Endodermal cell (in vitro differentiated cells): ENCODE measurements at regions not wholly inside any gene's neighbourhood (a gene's known extent, or its start where the extent isn't known, plus 50 kb on each side); places are given as distances from the start of the nearest gene placed in this dataset.
"Not testable (repeated sequence)": the region's sequence is repeated elsewhere in the genome, so short reads cannot be mapped to it uniquely, and the experiment has no call there.

Source experiments
- DNase-seq: peaks from one replicate; pipeline ENCODE4 v3.0.0-alpha.2; 2017
- H3K27ac ChIP-seq: 2 replicates; pipeline ENCODE4 v1.5.1; 2013; ENCODE audit warnings: mild to moderate bottlenecking, low read depth, low read length, moderate library complexity
- H3K27me3 ChIP-seq: 2 replicates; pipeline ENCODE4 v1.6.1; 2013; ENCODE audit warnings: mild to moderate bottlenecking, low read length, moderate library complexity; ENCODE audit not compliant: insufficient read depth, control insufficient read depth, poor library complexity, severe bottlenecking
- H3K36me3 ChIP-seq: 2 replicates; pipeline ENCODE4 v1.7.0; 2013; ENCODE audit warnings: mild to moderate bottlenecking, low read length, moderate library complexity; ENCODE audit not compliant: control insufficient read depth, insufficient read depth
- H3K4me1 ChIP-seq: one replicate; pipeline ENCODE4 v1.7.0; 2013; ENCODE audit warnings: low read length; ENCODE audit not compliant: control insufficient read depth, insufficient read depth
- H3K4me3 ChIP-seq: 2 replicates; pipeline ENCODE4 v1.5.1; 2013; ENCODE audit warnings: mild to moderate bottlenecking, low read length, moderate library complexity
- H3K9ac ChIP-seq: 2 replicates; pipeline ENCODE4 v1.6.1; 2013; ENCODE audit warnings: mild to moderate bottlenecking, low read length, moderate library complexity; ENCODE audit not compliant: poor library complexity, severe bottlenecking; ENCODE audit errors: extremely low read depth
- H3K9me3 ChIP-seq: 2 replicates; pipeline ENCODE4 v1.6.1; 2013; ENCODE audit warnings: mild to moderate bottlenecking, low read length, moderate library complexity; ENCODE audit not compliant: control insufficient read depth
- H3K27ac Mint-ChIP-seq: 2 replicates; pipeline ENCODE4 v1.8.0; 2020; ENCODE audit warnings: mixed read lengths
- H3K27me3 Mint-ChIP-seq: 2 replicates; pipeline ENCODE4 v1.8.0; 2021; ENCODE audit warnings: mild to moderate bottlenecking, mixed read lengths; ENCODE audit not compliant: insufficient read depth
- H3K36me3 Mint-ChIP-seq: 2 replicates; pipeline ENCODE4 v1.8.0; 2020; ENCODE audit warnings: low read depth, mixed read lengths
- H3K4me1 Mint-ChIP-seq: 2 replicates; pipeline ENCODE4 v1.8.0; 2020; ENCODE audit warnings: mixed read lengths
- H3K4me3 Mint-ChIP-seq: 2 replicates; pipeline ENCODE4 v1.8.0; 2020; ENCODE audit warnings: mild to moderate bottlenecking, moderate library complexity, mixed read lengths
- H3K9me3 Mint-ChIP-seq: 2 replicates; pipeline ENCODE4 v1.8.0; 2020; ENCODE audit warnings: mild to moderate bottlenecking, mixed read lengths
- WGBS, 2 experiments: methylation state at CpG; one replicate each; pipeline versions ENCODE4 v1.1.5 to v1.1.7; 2013; ENCODE audit warnings: missing lambda C conversion rate in 2 of 2, mixed read lengths in 1 of 2; ENCODE audit not compliant: insufficient coverage in 1 of 2, insufficient read length in 1 of 2; 5-methylcytosine and 5-hydroxymethylcytosine counted together

DNA sequence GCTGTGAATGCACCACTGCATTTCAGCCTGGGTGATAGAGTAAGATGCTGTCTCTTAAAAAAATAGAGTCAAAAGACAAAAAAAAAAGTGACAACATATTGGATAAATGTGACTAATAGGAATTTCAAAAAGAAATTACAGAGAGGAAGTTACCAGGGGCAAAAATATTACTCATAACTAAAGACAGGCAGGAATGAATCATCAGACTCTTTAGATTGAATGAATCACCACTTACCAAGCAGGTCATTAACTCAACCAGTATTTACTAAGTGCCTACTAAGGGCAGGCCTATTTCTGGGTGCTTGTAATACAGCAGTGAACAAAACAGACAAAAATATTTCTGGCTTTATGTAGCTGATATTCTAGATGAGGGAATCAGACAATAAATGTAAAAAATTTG lies 301.3 kb downstream of the UBE2NL start:
- not testable (repeated sequence) for H3K4me1 Mint-ChIP-seq, H3K4me3 ChIP-seq, H3K4me3 Mint-ChIP-seq, H3K27ac Mint-ChIP-seq, H3K9me3 Mint-ChIP-seq, DNase-seq, H3K36me3 ChIP-seq, H3K27me3 ChIP-seq, H3K9me3 ChIP-seq, H3K36me3 Mint-ChIP-seq, H3K4me1 ChIP-seq, H3K27ac ChIP-seq, H3K9ac ChIP-seq, H3K27me3 Mint-ChIP-seq

DNA sequence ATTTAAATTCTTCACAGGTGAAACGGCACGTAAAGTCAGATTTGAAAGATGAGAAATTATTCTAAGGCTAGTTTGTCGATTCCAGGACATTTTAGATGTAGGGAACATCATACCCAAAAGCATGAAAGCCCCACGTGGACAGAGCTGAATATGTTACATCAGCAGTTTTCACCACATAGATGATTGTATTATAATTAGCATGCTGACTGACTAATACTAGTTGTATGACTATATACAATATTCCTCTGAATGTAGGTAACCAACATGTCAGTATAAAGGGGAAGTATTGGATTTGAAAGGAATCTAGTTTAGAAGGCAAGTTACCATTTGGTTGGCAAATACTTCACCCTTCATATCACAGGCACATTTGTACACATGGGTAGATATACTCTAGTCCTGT lies 304.6 kb downstream of the UBE2NL start:
- H3K9me3 ChIP-seq, H3K4me1 Mint-ChIP-seq, H3K36me3 ChIP-seq, H3K4me1 ChIP-seq, H3K4me3 Mint-ChIP-seq, H3K27ac ChIP-seq, H3K36me3 Mint-ChIP-seq, H3K27me3 Mint-ChIP-seq, H3K27ac Mint-ChIP-seq, H3K4me3 ChIP-seq, H3K9ac ChIP-seq, DNase-seq, H3K27me3 ChIP-seq, H3K9me3 Mint-ChIP-seq: not testable (repeated sequence)
- WGBS, 2 experiments = 79% methylated on average over 2 of the region's 4 CpGs; no CpG with 5 or more reads in 1 of the 2 experiments

DNA sequence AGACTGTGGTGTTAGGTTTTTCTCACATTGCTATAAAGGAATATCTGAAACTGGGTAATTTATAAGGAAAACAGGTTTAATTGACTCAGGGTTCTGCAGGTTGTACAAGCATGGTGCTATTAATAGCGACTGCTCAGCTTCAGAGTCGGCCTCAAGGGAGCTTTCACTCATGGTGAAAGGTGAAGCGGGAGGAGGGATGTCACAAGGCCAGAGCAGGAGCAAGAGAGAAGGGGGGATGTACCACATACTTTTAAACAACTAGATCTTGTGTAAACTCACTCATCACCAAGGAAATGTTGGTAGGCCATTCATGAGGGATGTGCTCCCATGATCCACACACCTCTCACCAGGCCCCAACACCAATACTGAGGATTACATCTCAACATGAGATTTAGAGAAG lies 313.2 kb downstream of the UBE2NL start:
- not testable (repeated sequence) for H3K9ac ChIP-seq, H3K4me1 ChIP-seq, H3K36me3 ChIP-seq, H3K27ac ChIP-seq, H3K4me1 Mint-ChIP-seq, H3K9me3 ChIP-seq, H3K4me3 Mint-ChIP-seq, H3K27ac Mint-ChIP-seq, DNase-seq, H3K9me3 Mint-ChIP-seq, H3K27me3 Mint-ChIP-seq, H3K27me3 ChIP-seq, H3K4me3 ChIP-seq, H3K36me3 Mint-ChIP-seq
- WGBS, 2 experiments = no CpG with 5 or more reads among the region's 3 CpGs

DNA sequence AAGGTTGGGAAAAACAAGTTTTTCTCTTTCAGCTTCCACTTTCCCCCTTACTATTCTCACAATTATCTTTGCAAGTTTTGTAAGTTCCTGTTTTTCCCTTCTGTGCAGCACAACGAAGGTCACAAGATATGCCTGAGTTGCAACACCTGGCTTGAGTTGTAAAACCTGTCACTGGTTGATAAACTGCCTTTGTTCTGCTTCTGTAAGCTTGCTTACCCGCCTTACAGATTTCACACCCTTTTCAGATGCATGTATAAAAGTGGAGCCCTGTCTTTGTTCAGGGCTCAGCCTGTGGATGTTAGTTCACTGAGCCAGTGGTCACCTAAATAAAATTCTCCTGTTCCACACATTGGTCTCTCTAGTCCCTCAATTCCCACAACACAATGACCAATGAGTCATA lies 318.9 kb downstream of the UBE2NL start:
- not testable (repeated sequence) for H3K4me3 ChIP-seq, H3K4me3 Mint-ChIP-seq, H3K9me3 Mint-ChIP-seq, H3K36me3 Mint-ChIP-seq, H3K27ac Mint-ChIP-seq, H3K36me3 ChIP-seq, H3K27me3 ChIP-seq, H3K4me1 ChIP-seq, H3K4me1 Mint-ChIP-seq, H3K9me3 ChIP-seq, H3K27me3 Mint-ChIP-seq, H3K9ac ChIP-seq, H3K27ac ChIP-seq, DNase-seq
- WGBS, 2 experiments = no CpG with 5 or more reads among the region's 2 CpGs

DNA sequence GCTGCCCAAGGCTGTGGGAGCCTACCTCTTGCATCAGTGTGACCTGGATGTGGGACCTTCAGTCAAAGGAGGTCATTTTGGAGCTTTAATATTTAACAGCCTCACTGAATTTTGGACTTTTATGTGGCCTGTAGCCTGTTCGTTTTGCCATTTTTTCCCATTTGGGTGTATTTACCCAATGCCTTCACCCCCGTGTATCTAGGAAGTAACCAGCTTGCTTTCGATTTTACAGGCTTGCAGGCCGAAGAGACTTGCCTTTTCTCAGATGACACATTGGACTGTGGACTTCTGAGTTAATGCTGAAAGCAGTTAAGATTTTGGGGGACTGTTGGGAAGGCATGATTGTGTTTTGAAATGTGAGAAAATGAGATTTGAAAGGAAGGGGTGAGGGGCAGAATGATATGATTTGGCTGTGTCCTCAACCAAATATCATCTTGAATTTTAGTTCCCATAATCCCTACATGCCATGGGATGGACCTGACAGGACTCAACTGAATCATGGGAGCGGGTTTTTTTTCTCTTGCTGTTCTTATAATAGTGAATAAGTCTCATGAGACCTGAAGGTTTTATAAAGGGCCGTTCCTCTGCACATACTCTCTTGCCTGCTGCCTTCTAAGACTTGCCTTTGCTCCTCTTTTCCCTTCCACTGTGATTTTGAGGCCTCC lies 324.6 kb downstream of the UBE2NL start:
- not testable (repeated sequence) for H3K9ac ChIP-seq, H3K4me3 ChIP-seq, H3K4me3 Mint-ChIP-seq, H3K27ac ChIP-seq, H3K36me3 ChIP-seq, H3K27me3 Mint-ChIP-seq, H3K4me1 ChIP-seq, H3K4me1 Mint-ChIP-seq, H3K27me3 ChIP-seq, DNase-seq, H3K9me3 ChIP-seq, H3K36me3 Mint-ChIP-seq, H3K9me3 Mint-ChIP-seq, H3K27ac Mint-ChIP-seq
- no CpG with 5 or more reads among the region's 6 CpGs for WGBS, 2 experiments
